Activated naive CD4-positive, alpha-beta T cell treated with anti-CD3 and anti-CD28 coated beads, Interleukin-2, amount 50 U/mL, for 72 hours (primary cell): ENCODE measurements at regions not wholly inside any gene's neighbourhood (a gene's known extent, or its start where the extent isn't known, plus 50 kb on each side); places are given as distances from the start of the nearest gene placed in this dataset.

Experiments
- ATAC-seq, 2 donors: fragments of 150-1000 bp; cut with Tn5 transposase; 2 replicates each; pipeline ENCODE4 v1.10.0; 2021; ENCODE audit warnings: mild to moderate bottlenecking in 2 of 2, moderate library complexity in 2 of 2
- DNase-seq, 2 donors: peaks; one replicate each; pipeline ENCODE4 v3.0.0; 2021 to 2022; ENCODE audit warnings: low spot score in 2 of 2
- H3K27ac Mint-ChIP-seq, 2 donors: one replicate each; pipeline ENCODE4 v1.8.0; 2022; ENCODE audit warnings: mild to moderate bottlenecking in 2 of 2, mixed read lengths in 2 of 2
- H3K36me3 Mint-ChIP-seq, 2 donors: one replicate each; pipeline ENCODE4 v1.8.0; 2022; ENCODE audit warnings: mixed read lengths in 2 of 2
- H3K9me3 Mint-ChIP-seq, 2 donors: one replicate each; pipeline ENCODE4 v1.8.0; 2022; ENCODE audit warnings: mixed read lengths in 2 of 2

DNA sequence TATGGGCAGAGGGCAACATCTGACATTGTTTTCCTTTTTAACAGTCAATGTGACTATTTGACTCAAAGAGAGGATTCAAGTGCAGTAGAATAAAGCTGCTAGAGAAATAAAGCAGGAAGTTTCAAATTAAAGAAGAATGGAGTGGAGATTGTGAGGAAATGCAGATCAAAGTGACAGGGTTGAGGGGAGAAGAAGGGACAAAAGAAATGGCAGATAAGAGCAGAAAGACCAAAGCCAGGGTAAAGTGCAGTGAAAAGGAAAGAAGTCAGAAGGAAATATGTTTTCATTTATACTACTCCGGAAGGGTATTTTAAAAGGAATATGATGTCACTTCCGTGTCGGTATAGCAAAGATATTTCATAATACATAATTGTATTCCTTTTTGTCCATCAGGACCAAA, 297.5 kb upstream of the CRIM1 start:
- DNase-seq (no peak), ATAC-seq (no peak)
- Mint-ChIP-seq H3K9me3 (peaks cover 6% of the 10 kb centered on the region in 2 donors), H3K36me3 (peaks cover 0 to 8% of the 10 kb centered on the region in 2 donors), H3K27ac (no peak overlapping the region)

DNA sequence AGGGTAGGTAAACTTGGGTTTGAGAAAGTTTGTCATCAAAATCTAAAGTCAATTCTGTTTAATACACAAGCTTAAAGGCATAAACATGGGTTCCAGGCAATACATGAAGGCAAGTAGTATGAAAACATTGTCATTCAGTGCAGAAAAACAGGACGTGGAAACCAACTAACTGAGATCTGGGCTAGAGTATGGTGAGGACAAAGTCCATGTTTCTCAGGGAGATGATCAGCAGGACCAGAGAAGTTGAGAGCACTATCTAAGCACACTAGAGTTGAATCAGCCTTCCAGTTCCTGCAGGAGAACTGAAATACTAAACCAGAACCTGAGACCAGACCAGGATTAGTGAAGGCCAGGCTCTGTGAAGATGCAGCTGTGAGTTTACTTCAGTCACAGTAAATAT, 302.8 kb upstream of the CRIM1 start:
- ATAC-seq, result no peak
- H3K9me3 Mint-ChIP-seq, result peaks cover 5 to 10% of the 10 kb centered on the region in 2 donors

GRCh38 chr2:36044411-36044810, 311.2 kb upstream of the CRIM1 start:
- ATAC-seq (no peak), DNase-seq (no peak)
- Mint-ChIP-seq H3K9me3 (peaks cover 5 to 8% of the 10 kb centered on the region in 2 donors), H3K36me3 (no peaks in the 10 kb centered on the region), H3K27ac (no peak overlapping the region)

More for the DNA sequence above, 302.8 kb upstream of the CRIM1 start:
- DNase-seq, result no peak
- Mint-ChIP-seq H3K27ac (no peak overlapping the region), H3K36me3 (no peaks in the 10 kb centered on the region)

- ATAC-seq (no peak), DNase-seq (no peak)
- Mint-ChIP-seq H3K36me3 (no peaks in the 10 kb centered on the region), H3K9me3 (peaks cover 3 to 11% of the 10 kb centered on the region in 2 donors), H3K27ac (no peak overlapping the region)
These were observed 320.4 kb upstream of the CRIM1 start for GRCh38 chr2:36035137-36035536.

- Mint-ChIP-seq H3K9me3 (peaks cover 0 to 8% of the 10 kb centered on the region in 2 donors), H3K36me3 (no peaks in the 10 kb centered on the region), H3K27ac (no peak overlapping the region)
- no peak for ATAC-seq
- no peak for DNase-seq
These were observed 323.5 kb upstream of the CRIM1 start for GRCh38 chr2:36032046-36032445.

GRCh38 chr2:36031471-36031870, 324.1 kb upstream of the CRIM1 start:
- DNase-seq (no peak), ATAC-seq (no peak)
- no peak overlapping the region for H3K27ac Mint-ChIP-seq
- peaks cover 0 to 3% of the 10 kb centered on the region in 2 donors for H3K9me3 Mint-ChIP-seq
- H3K36me3 Mint-ChIP-seq, result no peaks in the 10 kb centered on the region

DNA sequence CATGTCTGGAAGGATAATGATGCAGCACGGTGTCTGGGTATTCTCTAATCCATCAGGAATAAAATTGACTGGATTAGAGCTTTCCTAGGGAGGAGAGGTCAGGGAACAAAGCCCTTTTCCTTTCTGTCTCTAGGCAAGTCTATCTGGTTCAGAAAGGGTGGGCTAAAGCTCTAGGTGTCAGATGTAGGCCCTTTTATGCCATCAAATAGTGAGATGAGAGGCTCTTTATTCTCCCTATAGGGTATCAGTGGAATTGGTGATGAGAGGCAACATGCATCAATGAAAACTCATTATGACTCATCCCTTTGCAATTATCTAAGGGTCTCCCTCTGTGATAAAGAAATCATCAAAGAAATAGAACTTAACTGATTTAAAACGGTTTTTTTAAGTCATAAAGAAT, 328.0 kb upstream of the CRIM1 start:
- Mint-ChIP-seq H3K27ac (no peak overlapping the region), H3K9me3 (no peaks in the 10 kb centered on the region), H3K36me3 (no peaks in the 10 kb centered on the region)
- ATAC-seq (no peak), DNase-seq (no peak)

DNA sequence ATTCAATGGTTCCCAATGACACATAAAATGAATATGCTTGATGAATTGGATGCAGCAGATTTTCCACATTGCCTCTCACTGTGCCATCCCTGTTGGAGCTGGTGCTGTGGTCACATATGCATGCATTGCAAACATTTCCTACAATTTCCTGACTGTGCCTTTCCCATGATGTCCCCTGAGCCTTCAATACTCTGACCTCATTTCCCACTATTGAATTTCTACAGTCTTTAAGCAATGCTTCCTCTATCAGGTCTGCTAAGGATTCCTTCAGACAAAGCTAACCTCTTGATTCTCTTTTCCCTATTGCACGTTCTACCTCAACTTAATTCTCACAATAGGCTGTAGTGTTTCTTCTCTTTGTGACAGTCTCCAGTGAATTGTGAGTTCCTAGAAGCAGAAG, 342.5 kb upstream of the CRIM1 start:
- ATAC-seq, result no peak
- Mint-ChIP-seq H3K36me3 (no peaks in the 10 kb centered on the region), H3K27ac (no peak overlapping the region), H3K9me3 (no peaks in the 10 kb centered on the region)
- DNase-seq, result no peak

DNA sequence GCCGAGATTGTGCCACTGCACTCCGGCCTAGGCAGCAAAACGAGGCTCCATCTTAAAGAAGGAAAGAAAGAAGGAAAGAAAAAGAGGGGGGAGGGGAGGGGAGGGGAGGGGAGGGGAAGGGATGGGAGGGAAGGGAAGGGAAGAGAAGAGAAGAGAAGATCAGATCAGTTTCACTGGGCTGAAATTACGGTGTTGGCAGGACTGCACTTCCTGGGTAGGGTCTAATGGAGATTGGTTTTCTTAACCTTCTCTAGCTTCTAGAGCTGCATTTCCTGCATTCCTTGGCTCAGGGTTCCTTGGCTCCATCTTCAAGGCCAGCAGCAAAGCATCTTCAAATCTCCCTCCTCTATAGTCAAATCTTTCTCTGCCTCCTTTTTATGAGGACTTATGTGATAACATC, 349.1 kb upstream of the CRIM1 start:
- DNase-seq (no peak), ATAC-seq (no peak)
- Mint-ChIP-seq H3K27ac (no peak overlapping the region), H3K36me3 (no peaks in the 10 kb centered on the region), H3K9me3 (no peaks in the 10 kb centered on the region)

- DNase-seq, result no peak
- ATAC-seq, result no peak
- no peak overlapping the region for H3K27ac Mint-ChIP-seq
- H3K36me3 Mint-ChIP-seq, result no peaks in the 10 kb centered on the region
- H3K9me3 Mint-ChIP-seq, result no peaks in the 10 kb centered on the region
These were observed 352.6 kb upstream of the CRIM1 start for GRCh38 chr2:36002941-36003340.

GRCh38 chr2:35997488-35997887, 358.1 kb upstream of the CRIM1 start:
- ATAC-seq, result peak in 1 of 2 donors; percentile 34
- peaks cover 7 to 8% of the 10 kb centered on the region in 2 donors for H3K9me3 Mint-ChIP-seq
- no peak for DNase-seq
- H3K27ac Mint-ChIP-seq, result no peak overlapping the region
- peaks cover 4 to 7% of the 10 kb centered on the region in 2 donors for H3K36me3 Mint-ChIP-seq

DNA sequence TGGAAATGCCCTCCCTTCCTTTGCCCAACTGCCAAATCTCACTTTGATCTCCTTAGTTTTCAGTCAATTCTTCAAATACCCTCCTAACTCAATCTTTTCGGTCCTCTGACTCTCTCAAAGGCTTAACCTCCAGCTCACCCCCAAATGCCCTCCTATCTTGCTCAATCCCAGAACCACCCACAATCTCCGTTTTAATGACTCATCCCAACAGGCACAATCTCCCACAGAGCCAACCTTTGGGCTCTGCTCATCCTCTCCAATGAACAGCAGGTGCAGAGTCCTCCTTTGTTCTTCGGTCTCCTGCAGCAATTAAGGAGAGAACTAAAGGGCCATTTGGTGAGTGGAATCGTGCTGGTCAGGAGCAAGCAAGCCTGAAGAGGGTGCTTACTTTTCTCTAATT, 366.1 kb upstream of the CRIM1 start:
- H3K27ac Mint-ChIP-seq, result no peak overlapping the region
- DNase-seq (no peak), ATAC-seq (no peak)
- H3K36me3 Mint-ChIP-seq, result peaks cover under 1 to 1% of the 10 kb centered on the region in 2 donors
- H3K9me3 Mint-ChIP-seq, result peaks cover 2 to 3% of the 10 kb centered on the region in 2 donors

DNA sequence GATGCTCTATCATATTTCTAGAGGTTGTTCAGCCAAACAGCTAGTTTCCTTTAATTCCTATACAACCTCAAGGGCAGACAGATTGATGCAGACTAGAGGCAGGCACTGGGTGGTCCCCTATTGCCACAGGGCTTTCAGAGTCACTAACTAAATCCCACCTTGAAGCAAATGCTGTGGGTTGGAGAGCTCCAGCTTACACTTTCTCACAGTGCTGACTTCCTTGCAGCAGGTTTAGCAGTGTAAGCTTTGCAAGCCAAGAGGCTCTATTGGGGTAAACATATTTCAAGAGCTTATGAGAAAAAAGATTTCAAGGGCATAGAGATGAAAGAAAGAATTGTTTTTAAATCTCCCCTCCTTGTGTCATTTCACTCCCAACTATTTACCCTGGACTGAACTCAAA, 366.5 kb upstream of the CRIM1 start:
- DNase-seq (no peak), ATAC-seq (no peak)
- H3K9me3 Mint-ChIP-seq, result no peaks in the 10 kb centered on the region
- no peak overlapping the region for H3K27ac Mint-ChIP-seq
- no peaks in the 10 kb centered on the region for H3K36me3 Mint-ChIP-seq

- DNase-seq, result no peak
- H3K27ac Mint-ChIP-seq, result no peak overlapping the region
- H3K36me3 Mint-ChIP-seq, result no peaks in the 10 kb centered on the region
- peak in 1 of 2 donors; percentile 31 for ATAC-seq
- no peaks in the 10 kb centered on the region for H3K9me3 Mint-ChIP-seq
These were observed 368.7 kb upstream of the CRIM1 start for GRCh38 chr2:35986871-35987270.

- no peaks in the 10 kb centered on the region for H3K9me3 Mint-ChIP-seq
- H3K27ac Mint-ChIP-seq, result no peak overlapping the region
- ATAC-seq (peak; percentile 50 to 52), DNase-seq (no peak)
- H3K36me3 Mint-ChIP-seq, result no peaks in the 10 kb centered on the region
These were observed 377.4 kb upstream of the CRIM1 start for GRCh38 chr2:35978218-35978617.

GRCh38 chr2:35976611-35977010, 379.0 kb upstream of the CRIM1 start:
- Mint-ChIP-seq H3K9me3 (no peaks in the 10 kb centered on the region), H3K27ac (no peak overlapping the region), H3K36me3 (no peaks in the 10 kb centered on the region)
- DNase-seq (no peak), ATAC-seq (peak in 1 of 2 donors; percentile 31)

- no peak for DNase-seq
- no peak for ATAC-seq
- Mint-ChIP-seq H3K27ac (no peak overlapping the region), H3K9me3 (no peaks in the 10 kb centered on the region), H3K36me3 (no peaks in the 10 kb centered on the region)
These were observed 381.8 kb upstream of the CRIM1 start for GRCh38 chr2:35973737-35974132.

DNA sequence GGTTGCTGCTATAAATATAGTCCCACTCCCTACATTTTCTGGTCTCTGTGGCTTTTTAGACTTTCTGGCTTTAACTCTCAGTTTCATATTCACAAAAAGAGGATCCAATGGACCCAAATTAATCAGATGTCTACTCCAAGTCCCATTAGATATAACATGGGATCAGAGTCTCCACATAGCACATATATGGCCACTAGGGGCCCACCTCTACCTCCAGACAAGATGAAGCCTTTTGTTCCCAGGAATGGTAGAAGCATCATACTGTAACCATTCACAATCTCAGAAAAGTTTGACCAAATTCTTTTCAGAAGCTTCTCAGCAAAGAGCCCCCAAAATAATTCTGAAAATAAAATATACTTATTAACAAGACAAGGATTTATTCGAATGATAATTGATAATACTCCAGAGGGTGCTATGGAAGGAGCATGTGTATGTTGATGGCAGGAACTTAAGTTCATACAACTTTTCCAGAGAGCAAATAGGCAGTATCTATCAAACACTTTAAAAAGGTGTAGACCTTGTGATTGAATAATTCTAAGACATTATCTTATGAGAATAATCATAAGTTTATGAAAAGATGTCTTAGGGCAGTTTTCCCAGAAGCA, 382.3 kb upstream of the CRIM1 start:
- H3K36me3 Mint-ChIP-seq, result no peaks in the 10 kb centered on the region
- peak in 1 of 2 donors; percentile 54 for ATAC-seq
- no peak for DNase-seq
- no peaks in the 10 kb centered on the region for H3K9me3 Mint-ChIP-seq
- no peak overlapping the region for H3K27ac Mint-ChIP-seq

- peaks cover 0 to 3% of the 10 kb centered on the region in 2 donors for H3K9me3 Mint-ChIP-seq
- DNase-seq, result no peak
- H3K36me3 Mint-ChIP-seq, result peaks cover 0 to 4% of the 10 kb centered on the region in 2 donors
- no peak overlapping the region for H3K27ac Mint-ChIP-seq
- no peak for ATAC-seq
These were observed 391.8 kb upstream of the CRIM1 start for GRCh38 chr2:35963824-35964223.
